Fibroblast of lung (primary cell): ENCODE measurements at regions not wholly inside any gene's neighbourhood (a gene's known extent, or its start where the extent isn't known, plus 50 kb on each side); places are given as distances from the start of the nearest gene placed in this dataset.

ENCODE experiments used
- EZH2 ChIP-seq: IDR thresholded peaks from 2 replicates; pipeline ENCODE4 v1.5.1; 2012; ENCODE audit warnings: low read length, control low read depth, mild to moderate bottlenecking; ENCODE audit errors: missing control alignments
- TF ChIP-seq, protein P1 (sequence below), 2 donors: IDR thresholded peaks in 1 of 2; conservative IDR thresholded peaks in 1 of 2; 1 replicate in 1 of 2; 2 replicates in 1 of 2; pipeline ENCODE4 v1.5.1; 2011 to 2012; ENCODE audit warnings: low read length in 2 of 2, control low read depth in 1 of 2, inconsistent platforms in 1 of 2, low read depth in 1 of 2, mild to moderate bottlenecking in 1 of 2

DNA sequence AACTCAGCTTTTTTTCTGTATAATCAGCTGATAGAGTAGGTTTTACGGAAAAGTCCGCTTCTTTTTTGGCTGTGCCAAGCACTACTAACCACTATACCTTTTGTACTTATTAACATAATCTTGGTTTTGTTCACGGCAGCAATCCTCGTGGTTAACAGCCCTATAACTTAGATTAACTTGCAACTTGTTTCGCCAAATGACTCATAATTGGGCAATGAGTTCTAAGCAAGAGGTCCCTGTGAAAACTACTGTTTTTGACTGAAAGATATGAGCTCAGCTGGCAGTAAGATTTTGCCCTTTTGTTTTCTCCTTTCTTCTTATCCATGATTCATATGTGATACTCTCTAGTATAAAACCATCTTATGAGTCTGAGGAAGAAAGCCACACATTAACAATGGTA is 345.0 kb upstream of the PCDH15 start:
- TF ChIP-seq, protein P1, sequence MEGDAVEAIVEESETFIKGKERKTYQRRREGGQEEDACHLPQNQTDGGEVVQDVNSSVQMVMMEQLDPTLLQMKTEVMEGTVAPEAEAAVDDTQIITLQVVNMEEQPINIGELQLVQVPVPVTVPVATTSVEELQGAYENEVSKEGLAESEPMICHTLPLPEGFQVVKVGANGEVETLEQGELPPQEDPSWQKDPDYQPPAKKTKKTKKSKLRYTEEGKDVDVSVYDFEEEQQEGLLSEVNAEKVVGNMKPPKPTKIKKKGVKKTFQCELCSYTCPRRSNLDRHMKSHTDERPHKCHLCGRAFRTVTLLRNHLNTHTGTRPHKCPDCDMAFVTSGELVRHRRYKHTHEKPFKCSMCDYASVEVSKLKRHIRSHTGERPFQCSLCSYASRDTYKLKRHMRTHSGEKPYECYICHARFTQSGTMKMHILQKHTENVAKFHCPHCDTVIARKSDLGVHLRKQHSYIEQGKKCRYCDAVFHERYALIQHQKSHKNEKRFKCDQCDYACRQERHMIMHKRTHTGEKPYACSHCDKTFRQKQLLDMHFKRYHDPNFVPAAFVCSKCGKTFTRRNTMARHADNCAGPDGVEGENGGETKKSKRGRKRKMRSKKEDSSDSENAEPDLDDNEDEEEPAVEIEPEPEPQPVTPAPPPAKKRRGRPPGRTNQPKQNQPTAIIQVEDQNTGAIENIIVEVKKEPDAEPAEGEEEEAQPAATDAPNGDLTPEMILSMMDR (conservative IDR thresholded peaks at IDR 0.05 in 1 of 2, IDR thresholded peaks at IDR 0.05 in 1 of 2; ENCODE audit: low read depth in 1 of 2, low read length in 2 of 2), result no peak
- no peak for TF ChIP-seq EZH2
